Lung (tissue), 11 donors: ENCODE measurements at regions not wholly inside any gene's neighbourhood (a gene's known extent, or its start where the extent isn't known, plus 50 kb on each side); places are given as distances from the start of the nearest gene placed in this dataset.
"Not testable (repeated sequence)": the region's sequence is repeated elsewhere in the genome, so short reads cannot be mapped to it uniquely, and the experiment has no call there.

Experiments
- ATAC-seq: fragments of 200-7000 bp; cut with Tn5 transposase; one replicate; pipeline ENCODE4 v1.9.1; 2020; ENCODE audit warnings: moderate number of reproducible peaks; ENCODE audit not compliant: insufficient read depth, low FRiP score
- DNase-seq, 3 donors: peaks; one replicate each; pipeline ENCODE4 v3.0.0-alpha.2; 2013 to 2017
- H3K27ac ChIP-seq, 2 donors: one replicate each; pipeline ENCODE4 v1.5.1; 2013; ENCODE audit warnings: mild to moderate bottlenecking in 2 of 2, moderate library complexity in 2 of 2, control low read depth in 1 of 2, inconsistent platforms in 1 of 2, low read depth in 1 of 2, low read length in 1 of 2
- H3K27me3 ChIP-seq, 3 donors: one replicate each; pipeline ENCODE4 v1.5.1; 2013; ENCODE audit warnings: low read length in 2 of 3; ENCODE audit not compliant: control insufficient read depth in 3 of 3, insufficient read depth in 3 of 3
- H3K36me3 ChIP-seq, 4 donors: one replicate each; pipeline ENCODE4 v1.5.1; 2013; ENCODE audit warnings: low read length in 4 of 4, mild to moderate bottlenecking in 1 of 4, moderate library complexity in 1 of 4; ENCODE audit not compliant: control insufficient read depth in 4 of 4, insufficient read depth in 4 of 4
- H3K4me1 ChIP-seq, 5 donors: one replicate each; pipeline ENCODE4 v1.5.1; 2013; ENCODE audit warnings: low read length in 5 of 5, mild to moderate bottlenecking in 2 of 5, moderate library complexity in 1 of 5; ENCODE audit not compliant: control insufficient read depth in 5 of 5, insufficient read depth in 5 of 5
- H3K4me3 ChIP-seq: one replicate; pipeline ENCODE4 v1.5.1; 2013; ENCODE audit warnings: mild to moderate bottlenecking, control low read depth, moderate library complexity
- H3K9ac ChIP-seq, 2 donors: one replicate each; pipeline ENCODE4 v1.5.1; 2013; ENCODE audit warnings: low read length in 2 of 2, control low read depth in 1 of 2; ENCODE audit not compliant: insufficient read depth in 1 of 2
- H3K9me3 ChIP-seq, 4 donors: one replicate each; pipeline ENCODE4 v1.5.1; 2013; ENCODE audit warnings: low read length in 3 of 4, mild to moderate bottlenecking in 1 of 4, moderate library complexity in 1 of 4; ENCODE audit not compliant: control insufficient read depth in 4 of 4, insufficient read depth in 3 of 4
- CTCF ChIP-seq: IDR thresholded peaks from 2 replicates; pipeline ENCODE4 v1.5.1; 2012; ENCODE audit warnings: mild to moderate bottlenecking; ENCODE audit errors: control extremely low read depth, extremely low read depth
- WGBS, 2 donors: extraction: QIAGEN DNeasy Blood & Tissue Kit; methylation state at CpG; one replicate each; pipeline ENCODE4 v1.1.7; 2013; 5-methylcytosine and 5-hydroxymethylcytosine counted together
- donor health status: control.
- donor health status: control.
- donor health status: Bipolar disorder and iron deficiency.
- donor health status: healthy.
- donor health status: DM: yes; HTN: yes; CAD: no.

GRCh38 chr4:99735822-99736221, 78.2 kb upstream of the C4orf54 start:
- H3K4me3 ChIP-seq: no peak overlapping the region
- H3K27me3 ChIP-seq: no peaks in the 10 kb centered on the region
- H3K4me1 ChIP-seq: peaks cover 0 to 6% (median 0%) of the 10 kb centered on the region in 5 donors
- DNase-seq (no peak), ATAC-seq (no peak)
- peaks cover 0 to 7% (median 3%) of the 10 kb centered on the region in 4 donors for H3K9me3 ChIP-seq
- no peak overlapping the region for H3K9ac ChIP-seq
- no peak overlapping the region for H3K27ac ChIP-seq
- H3K36me3 ChIP-seq: no peaks in the 10 kb centered on the region
- no peak for TF ChIP-seq CTCF

- ATAC-seq (no peak), DNase-seq (no peak)
- Histone ChIP-seq H3K4me1 (peaks cover 0 to 6% (median 0%) of the 10 kb centered on the region in 5 donors), H3K9me3 (peaks cover 0 to 6% (median 3%) of the 10 kb centered on the region in 4 donors), H3K27ac (no peak overlapping the region), H3K36me3 (no peaks in the 10 kb centered on the region), H3K4me3 (no peak overlapping the region), H3K27me3 (no peaks in the 10 kb centered on the region), H3K9ac (no peak overlapping the region)
- WGBS, 2 donors: 90 to 94% methylated on average over 2 of the region's 2 CpGs
- TF ChIP-seq CTCF: no peak
Measured at GRCh38 chr4:99734583-99735322, 77.1 kb upstream of the C4orf54 start.

- not testable (repeated sequence) for H3K4me3 ChIP-seq, H3K36me3 ChIP-seq, H3K27ac ChIP-seq, H3K27me3 ChIP-seq, DNase-seq, ATAC-seq, H3K4me1 ChIP-seq, H3K9ac ChIP-seq, H3K9me3 ChIP-seq
- WGBS, 2 donors: 68 to 78% methylated on average over 4 of the region's 4 CpGs
Measured at GRCh38 chr4:99733455-99733854, 75.8 kb upstream of the C4orf54 start.

GRCh38 chr4:99729186-99729585, 71.6 kb upstream of the C4orf54 start:
- H3K9me3 ChIP-seq: peaks cover 0 to 4% (median under 1%) of the 10 kb centered on the region in 4 donors
- no peak overlapping the region for H3K9ac ChIP-seq
- H3K27ac ChIP-seq: no peak overlapping the region
- H3K4me1 ChIP-seq: peaks cover 0 to 12% (median under 1%) of the 10 kb centered on the region in 5 donors
- no peak for TF ChIP-seq CTCF
- ATAC-seq (no peak), DNase-seq (no peak)
- WGBS, 2 donors: 93 to 99% methylated on average over 1 of the region's 1 CpG
- H3K4me3 ChIP-seq: no peak overlapping the region
- no peaks in the 10 kb centered on the region for H3K27me3 ChIP-seq
- no peaks in the 10 kb centered on the region for H3K36me3 ChIP-seq
